Heart left ventricle (tissue), 16 donors: ENCODE measurements at regions not wholly inside any gene's neighbourhood (a gene's known extent, or its start where the extent isn't known, plus 50 kb on each side); places are given as distances from the start of the nearest gene placed in this dataset.

Experiments
- ATAC-seq, 4 donors: fragments of 200-7000 bp; cut with Tn5 transposase; one replicate each; pipeline ENCODE4 v1.9.1; 2020 to 2022; ENCODE audit warnings: moderate library complexity in 4 of 4, mild to moderate bottlenecking in 3 of 4, moderate number of reproducible peaks in 1 of 4
- DNase-seq, 5 donors: peaks; one replicate each; pipeline ENCODE4 v3.0.0-alpha.2; 2020
- H3K27ac ChIP-seq, 12 donors: fragments of 200-600 bp; sonication (generic) in 4 of 12; one replicate each; pipeline versions ENCODE4 v1.5.0 to v1.8.0; 2016 to 2022; ENCODE audit warnings: mild to moderate bottlenecking in 2 of 12
- H3K27me3 ChIP-seq, 9 donors: fragments of 200-600 bp; sonication (generic) in 2 of 9; one replicate each; pipeline versions ENCODE4 v1.5.1 to v1.8.0; 2016 to 2022; ENCODE audit warnings: mild to moderate bottlenecking in 3 of 9
- H3K36me3 ChIP-seq, 9 donors: fragments of 200-600 bp; sonication (generic) in 2 of 9; one replicate each; pipeline versions ENCODE4 v1.5.0 to v1.8.0; 2018 to 2022; ENCODE audit warnings: mild to moderate bottlenecking in 2 of 9
- H3K4me1 ChIP-seq, 12 donors: fragments of 200-600 bp; sonication (generic) in 4 of 12; one replicate each; pipeline versions ENCODE4 v1.5.0 to v1.8.0; 2016 to 2022; ENCODE audit warnings: mild to moderate bottlenecking in 3 of 12
- H3K4me3 ChIP-seq, 12 donors: fragments of 200-600 bp; sonication (generic) in 4 of 12; one replicate each; pipeline versions ENCODE4 v1.5.0 to v1.8.0; 2017 to 2022; ENCODE audit warnings: mild to moderate bottlenecking in 9 of 12, moderate library complexity in 4 of 12
- H3K9me3 ChIP-seq, 12 donors: fragments of 200-600 bp; sonication (generic) in 4 of 12; one replicate each; pipeline versions ENCODE4 v1.5.0 to v1.8.0; 2016 to 2022; ENCODE audit warnings: mild to moderate bottlenecking in 1 of 12
- CTCF ChIP-seq, 12 donors: fragments of 200-600 bp; sonication (generic) in 4 of 12; IDR thresholded peaks; one replicate each; pipeline versions ENCODE4 v1.5.0 to v1.8.0; 2018 to 2022; ENCODE audit warnings: antibody characterized with exemption in 12 of 12, mild to moderate bottlenecking in 5 of 12
- POLR2A ChIP-seq, 2 donors: fragments of 450-650 bp; IDR thresholded peaks; one replicate each; pipeline ENCODE4 v1.6.1; 2017; ENCODE audit warnings: antibody characterized with exemption in 2 of 2, mild to moderate bottlenecking in 2 of 2, moderate library complexity in 2 of 2
- WGBS, 4 donors: extraction: QIAGEN DNeasy Blood & Tissue Kit in 2 of 4; methylation state at CpG; one replicate each; pipeline versions ENCODE4 v1.1.5 to v1.1.7; 2013 to 2018; 5-methylcytosine and 5-hydroxymethylcytosine counted together
- intact Hi-C, 10 donors: fragments of 100-400 bp; cut with DNase I; formaldehyde crosslinking; loops; one replicate each; pipeline versions ENCODE4 v1.11.1 to v1.14.2; 2022
- donor health status: ischemic (EF 13 %, LVEDD 7.1; RV severe dilation, severe dysfunction).
- donor health status: healthy with polysubstance abuse.
- donor health status: DM: no; HTN: yes; CAD: no.
- donor health status: DM: no; HTN: no; CAD: no.
- donor health status: ischemic (EF 25% LVEDD 6.9; RV normal size, moderate dysfunction).
- donor health status: ischemic (EF 25% LVEDD 5.7; RV mildly dilated, moderate dysfunction).
- donor health status: healthy.
- donor health status: DM: yes; HTN: yes; CAD: no.
- donor health status: ischemic (EF 35%, LVEDD 5.7; RV mildly dilated, moderate dysfunction).
- donor health status: nonischemic (EF 11% LVEDD 7.7; RV severe dilation, severe dysfunction).
- donor health status: DM: yes; HTN: yes; CAD: no.
- donor health status: PGD.
- donor health status: ischemic (EF 29% LVEDD 5.4; RV normal size, mild dysfunction).
- donor health status: nonischemic (EF 23%, LVEDD 6.1; RV moderate dilation, normal function).

- no peaks in the 10 kb centered on the region for H3K27me3 ChIP-seq
- no peaks in the 10 kb centered on the region for H3K9me3 ChIP-seq
- H3K4me3 ChIP-seq, result no peak overlapping the region
- H3K36me3 ChIP-seq, result no peaks in the 10 kb centered on the region
- H3K27ac ChIP-seq, result no peak overlapping the region
- DNase-seq, result no peak
- WGBS, 4 donors, result 78 to 81% (median 78%) methylated on average over 2 of the region's 2 CpGs
- no peaks in the 10 kb centered on the region for H3K4me1 ChIP-seq
- TF ChIP-seq CTCF (IDR thresholded peaks at IDR 0.05) (no peak), POLR2A (IDR thresholded peaks at IDR 0.05) (no peak)
- intact Hi-C loops, result no loop called here
- no peak for ATAC-seq
Observed at GRCh38 chr12:59194794-59195193, 274.5 kb upstream of the LRIG3 start.

- no peak for TF ChIP-seq POLR2A (IDR thresholded peaks at IDR 0.05)
- no peak for TF ChIP-seq CTCF (IDR thresholded peaks at IDR 0.05)
- Histone ChIP-seq H3K4me3 (no peak overlapping the region), H3K27ac (no peak overlapping the region), H3K36me3 (no peaks in the 10 kb centered on the region), H3K9me3 (no peaks in the 10 kb centered on the region), H3K27me3 (no peaks in the 10 kb centered on the region), H3K4me1 (no peaks in the 10 kb centered on the region)
- no peak for ATAC-seq
- WGBS, 4 donors, result 71 to 94% (median 79%) methylated on average over 1 of the region's 1 CpG
- intact Hi-C loops, result no loop called here
- DNase-seq, result no peak
Observed at GRCh38 chr12:59193476-59194050, 273.3 kb upstream of the LRIG3 start.

- H3K4me1 ChIP-seq, result no peaks in the 10 kb centered on the region
- no peaks in the 10 kb centered on the region for H3K27me3 ChIP-seq
- WGBS, 4 donors, result 55 to 78% (median 73%) methylated on average over 1 of the region's 1 CpG
- TF ChIP-seq POLR2A (IDR thresholded peaks at IDR 0.05) (no peak), CTCF (IDR thresholded peaks at IDR 0.05) (no peak)
- H3K27ac ChIP-seq, result no peak overlapping the region
- ATAC-seq (no peak), DNase-seq (no peak)
- H3K36me3 ChIP-seq, result no peaks in the 10 kb centered on the region
- intact Hi-C loops, result no loop called here
- no peaks in the 10 kb centered on the region for H3K9me3 ChIP-seq
- no peak overlapping the region for H3K4me3 ChIP-seq
Observed at GRCh38 chr12:59191372-59191771, 271.1 kb upstream of the LRIG3 start.

GRCh38 chr12:59186451-59186850, 266.1 kb upstream of the LRIG3 start:
- H3K27me3 ChIP-seq, result peaks cover 0 to 4% (median 0%) of the 10 kb centered on the region in 9 donors
- no peak for TF ChIP-seq POLR2A (IDR thresholded peaks at IDR 0.05)
- no peak for TF ChIP-seq CTCF (IDR thresholded peaks at IDR 0.05)
- no peak overlapping the region for H3K4me3 ChIP-seq
- no peak for DNase-seq
- intact Hi-C loops, result no loop called here
- H3K9me3 ChIP-seq, result no peaks in the 10 kb centered on the region
- H3K36me3 ChIP-seq, result no peaks in the 10 kb centered on the region
- no peaks in the 10 kb centered on the region for H3K4me1 ChIP-seq
- ATAC-seq, result no peak
- no peak overlapping the region for H3K27ac ChIP-seq
- 69 to 78% (median 75%) methylated on average over 3 of the region's 3 CpGs for WGBS, 4 donors
